IMR-90 (cell line): ENCODE measurements at regions not wholly inside any gene's neighbourhood (a gene's known extent, or its start where the extent isn't known, plus 50 kb on each side); places are given as distances from the start of the nearest gene placed in this dataset.

Source experiments
- BHLHE40 ChIP-seq: fragments of 150-350 bp; IDR thresholded peaks from 2 replicates; pipeline ENCODE4 v1.6.1; 2016; ENCODE audit warnings: mild to moderate bottlenecking, low read depth, low read length
- CEBPB ChIP-seq: IDR thresholded peaks from 2 replicates; pipeline ENCODE4 v1.6.1; 2012; ENCODE audit warnings: low read depth, low read length, improper control_type of control experiment
- CHD1 ChIP-seq: IDR thresholded peaks from 2 replicates; pipeline ENCODE4 v1.6.1; 2012; ENCODE audit warnings: low read depth, low read length, improper control_type of control experiment
- FOS ChIP-seq: fragments of 150-350 bp; IDR thresholded peaks from 2 replicates; pipeline ENCODE4 v1.6.1; 2016; ENCODE audit warnings: low read depth, low read length
- POLR2A ChIP-seq: IDR thresholded peaks from 2 replicates; pipeline ENCODE4 v1.6.1; 2012; ENCODE audit warnings: mild to moderate bottlenecking, low read depth, low read length
- RAD21 ChIP-seq: IDR thresholded peaks from 2 replicates; pipeline ENCODE4 v1.6.1; 2012; ENCODE audit warnings: low read length, improper control_type of control experiment
- RFX5 ChIP-seq: IDR thresholded peaks from 2 replicates; pipeline ENCODE4 v1.8.0; 2012; ENCODE audit warnings: low read depth, mild to moderate bottlenecking, low read length, moderate library complexity
- SMC3 ChIP-seq: fragments of 150-350 bp; IDR thresholded peaks from 2 replicates; pipeline ENCODE4 v1.6.1; 2016; ENCODE audit warnings: low read depth, mild to moderate bottlenecking, antibody characterized with exemption, low read length, moderate library complexity
- TF ChIP-seq, protein P1 (sequence below): conservative IDR thresholded peaks from 2 replicates; pipeline ENCODE4 v1.5.1; 2012; ENCODE audit warnings: mild to moderate bottlenecking, low read depth, low read length, improper control_type of control experiment
- TF ChIP-seq, protein P2 (sequence below): fragments of 150-350 bp; IDR thresholded peaks from 2 replicates; pipeline ENCODE4 v1.6.1; 2017; ENCODE audit warnings: mild to moderate bottlenecking, antibody characterized with exemption, low read length, low read depth

DNA sequence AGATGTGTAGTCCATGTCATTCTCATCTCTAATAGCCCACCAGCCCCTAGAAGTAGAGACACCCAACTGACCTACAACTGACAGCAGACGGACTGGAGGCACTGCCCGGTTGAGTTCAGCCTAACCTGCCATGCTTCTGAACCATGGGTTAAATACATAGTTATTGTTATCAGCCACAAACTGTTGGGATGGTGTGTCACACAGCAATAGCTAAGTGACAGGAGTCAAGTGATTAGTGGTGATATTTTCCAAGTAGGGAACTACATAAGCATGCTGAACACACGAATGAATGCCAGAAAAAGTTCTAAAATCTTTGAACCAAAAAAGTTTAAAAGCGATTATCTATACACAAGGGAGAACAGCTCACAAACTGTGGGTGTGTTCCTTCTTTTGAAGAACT is 80.1 kb downstream of the SYNE3 start:
- TF ChIP-seq, protein P1, sequence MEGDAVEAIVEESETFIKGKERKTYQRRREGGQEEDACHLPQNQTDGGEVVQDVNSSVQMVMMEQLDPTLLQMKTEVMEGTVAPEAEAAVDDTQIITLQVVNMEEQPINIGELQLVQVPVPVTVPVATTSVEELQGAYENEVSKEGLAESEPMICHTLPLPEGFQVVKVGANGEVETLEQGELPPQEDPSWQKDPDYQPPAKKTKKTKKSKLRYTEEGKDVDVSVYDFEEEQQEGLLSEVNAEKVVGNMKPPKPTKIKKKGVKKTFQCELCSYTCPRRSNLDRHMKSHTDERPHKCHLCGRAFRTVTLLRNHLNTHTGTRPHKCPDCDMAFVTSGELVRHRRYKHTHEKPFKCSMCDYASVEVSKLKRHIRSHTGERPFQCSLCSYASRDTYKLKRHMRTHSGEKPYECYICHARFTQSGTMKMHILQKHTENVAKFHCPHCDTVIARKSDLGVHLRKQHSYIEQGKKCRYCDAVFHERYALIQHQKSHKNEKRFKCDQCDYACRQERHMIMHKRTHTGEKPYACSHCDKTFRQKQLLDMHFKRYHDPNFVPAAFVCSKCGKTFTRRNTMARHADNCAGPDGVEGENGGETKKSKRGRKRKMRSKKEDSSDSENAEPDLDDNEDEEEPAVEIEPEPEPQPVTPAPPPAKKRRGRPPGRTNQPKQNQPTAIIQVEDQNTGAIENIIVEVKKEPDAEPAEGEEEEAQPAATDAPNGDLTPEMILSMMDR = no peak
- TF ChIP-seq FOS (no peak), RAD21 (no peak), SMC3 (no peak), CHD1 (no peak), POLR2A (no peak), CEBPB (no peak), BHLHE40 (no peak), RFX5 (no peak)
- TF ChIP-seq, protein P2, sequence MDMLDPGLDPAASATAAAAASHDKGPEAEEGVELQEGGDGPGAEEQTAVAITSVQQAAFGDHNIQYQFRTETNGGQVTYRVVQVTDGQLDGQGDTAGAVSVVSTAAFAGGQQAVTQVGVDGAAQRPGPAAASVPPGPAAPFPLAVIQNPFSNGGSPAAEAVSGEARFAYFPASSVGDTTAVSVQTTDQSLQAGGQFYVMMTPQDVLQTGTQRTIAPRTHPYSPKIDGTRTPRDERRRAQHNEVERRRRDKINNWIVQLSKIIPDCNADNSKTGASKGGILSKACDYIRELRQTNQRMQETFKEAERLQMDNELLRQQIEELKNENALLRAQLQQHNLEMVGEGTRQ = no peak
